ENCODE measurements at regions not wholly inside any gene's neighbourhood (a gene's known extent, or its start where the extent isn't known, plus 50 kb on each side); places are given as distances from the start of the nearest gene placed in this dataset.

DNA sequence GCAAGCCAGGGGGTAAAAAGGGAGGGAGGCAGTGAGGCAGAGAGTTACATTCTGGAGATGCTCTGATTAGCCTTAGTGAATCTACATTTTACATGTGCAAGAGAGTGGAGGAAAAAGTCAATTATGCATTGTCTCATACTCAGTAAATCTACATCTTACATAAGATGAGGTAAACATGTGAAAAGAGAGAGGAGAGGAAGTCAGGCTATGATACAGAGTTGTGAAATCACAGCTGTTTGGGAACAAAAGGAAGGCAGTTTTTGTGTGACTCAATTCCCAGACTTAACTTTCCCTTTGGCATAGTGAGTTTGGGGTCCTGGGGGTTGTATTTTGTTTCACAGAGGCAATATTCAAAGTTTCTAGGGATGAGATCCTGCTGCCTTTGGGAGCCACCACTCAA is 67.8 kb downstream of the GP2 start:
- no peaks in the 10 kb centered on the region for H3K36me3 ChIP-seq (ENCODE audit: insufficient read depth, low read length)
- peaks cover 6% of the 10 kb centered on the region for H3K9me3 ChIP-seq (ENCODE audit: control insufficient read depth, insufficient read depth, low read length)
- no peak overlapping the region for H3K9ac ChIP-seq (ENCODE audit: low read depth, low read length)
- peaks cover 13% of the 10 kb centered on the region for H3K4me1 ChIP-seq (ENCODE audit: insufficient read depth, low read length)

DNA sequence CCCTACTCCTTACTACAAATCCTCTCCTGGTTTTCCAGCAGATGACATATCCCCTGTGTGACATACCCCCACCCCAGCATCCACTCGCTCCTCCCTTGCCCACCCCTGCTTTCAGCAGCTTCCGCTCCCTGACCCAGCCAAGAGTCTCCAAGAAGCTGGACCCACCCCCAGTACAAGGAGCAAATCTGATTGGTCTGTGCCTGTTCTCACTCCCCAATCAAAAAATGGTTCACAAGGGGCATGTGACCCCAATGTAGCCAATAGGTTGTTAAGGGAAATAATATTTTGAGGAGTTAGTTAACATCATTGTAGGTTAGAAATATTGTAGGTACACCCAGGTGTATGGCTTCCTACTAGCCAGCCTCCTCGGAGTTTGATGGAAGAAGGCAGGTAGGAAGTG is 70.1 kb downstream of the GP2 start:
- Histone ChIP-seq H3K9ac (ENCODE audit: low read depth, low read length) (no peak overlapping the region), H3K36me3 (ENCODE audit: insufficient read depth, low read length) (no peaks in the 10 kb centered on the region), H3K9me3 (ENCODE audit: control insufficient read depth, insufficient read depth, low read length) (peaks cover 6% of the 10 kb centered on the region), H3K4me1 (ENCODE audit: insufficient read depth, low read length) (peaks cover 7% of the 10 kb centered on the region; the same call in 1 of the 2 replicates)

DNA sequence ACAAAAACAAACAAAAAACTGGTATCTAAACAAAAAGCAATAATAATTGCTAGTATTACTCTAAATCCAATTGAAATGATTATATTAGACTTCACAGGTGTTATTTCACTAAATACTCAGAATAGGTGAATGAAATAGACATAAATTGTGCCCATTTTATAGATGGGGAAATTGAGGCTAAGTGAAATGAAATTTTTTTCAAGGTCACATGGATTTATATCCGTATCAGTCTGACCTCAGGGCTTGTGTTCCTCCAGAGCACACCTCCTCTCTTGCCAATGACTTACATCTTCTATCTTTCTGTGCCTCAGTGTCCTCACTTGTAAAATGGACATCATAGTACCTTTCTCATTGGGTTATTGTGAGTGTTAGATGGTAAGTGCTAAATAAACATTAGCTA is 72.3 kb downstream of the GP2 start:
- no peaks in the 10 kb centered on the region for H3K36me3 ChIP-seq (ENCODE audit: insufficient read depth, low read length)
- H3K9ac ChIP-seq (ENCODE audit: low read depth, low read length) = no peak overlapping the region
- peaks cover 6% of the 10 kb centered on the region for H3K9me3 ChIP-seq (ENCODE audit: control insufficient read depth, insufficient read depth, low read length)
- H3K4me1 ChIP-seq (ENCODE audit: insufficient read depth, low read length) = peaks cover 7% of the 10 kb centered on the region; the same call in 1 of the 2 replicates

DNA sequence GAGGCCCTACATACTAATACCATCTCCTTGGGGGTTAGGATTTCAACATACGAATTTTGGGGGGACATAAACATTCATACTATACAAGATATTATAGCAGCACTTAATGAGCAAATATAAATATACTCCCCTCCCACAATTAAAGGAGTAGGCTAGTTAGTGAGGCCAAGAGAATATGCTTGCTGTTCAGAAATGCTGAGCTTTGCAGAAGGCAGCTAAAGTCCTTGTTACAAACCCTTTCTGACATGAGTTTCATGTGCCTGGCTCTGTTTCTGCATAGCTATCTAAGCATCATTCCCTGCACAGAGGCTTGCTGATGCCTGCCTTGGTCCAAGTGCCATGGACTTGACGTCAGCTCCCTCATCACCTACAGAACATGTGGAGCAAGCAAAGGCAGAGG is 73.5 kb downstream of the GP2 start:
- H3K36me3 ChIP-seq (ENCODE audit: insufficient read depth, low read length) = no peaks in the 10 kb centered on the region
- peaks cover 7% of the 10 kb centered on the region; the same call in 1 of the 2 replicates for H3K4me1 ChIP-seq (ENCODE audit: insufficient read depth, low read length)
- H3K9ac ChIP-seq (ENCODE audit: low read depth, low read length) = no peak overlapping the region
- peaks cover 3% of the 10 kb centered on the region; the same call in 1 of the 2 replicates for H3K9me3 ChIP-seq (ENCODE audit: control insufficient read depth, insufficient read depth, low read length)

DNA sequence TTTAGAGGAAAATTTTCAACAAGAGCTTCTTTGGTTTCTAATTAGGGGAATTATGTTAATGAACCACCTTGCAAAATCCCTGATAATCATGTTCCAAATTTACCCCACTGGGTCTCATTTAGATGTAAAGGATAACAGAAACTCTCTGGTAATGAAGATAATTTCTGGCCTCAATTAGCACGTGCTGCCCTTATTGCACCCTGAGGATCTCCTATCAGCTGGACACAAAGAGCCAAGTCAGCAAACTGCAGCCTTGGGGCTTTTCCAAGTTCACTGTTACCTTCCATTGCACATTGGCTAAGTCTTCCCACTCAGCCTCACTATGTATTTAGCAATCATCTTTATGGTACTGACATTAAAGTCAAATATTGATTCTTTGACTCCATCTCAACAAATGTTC is 78.1 kb downstream of the GP2 start:
- Histone ChIP-seq H3K36me3 (ENCODE audit: insufficient read depth, low read length) (no peaks in the 10 kb centered on the region), H3K9ac (ENCODE audit: low read depth, low read length) (no peak overlapping the region), H3K9me3 (ENCODE audit: control insufficient read depth, insufficient read depth, low read length) (no peaks in the 10 kb centered on the region), H3K4me1 (ENCODE audit: insufficient read depth, low read length) (peaks cover 3% of the 10 kb centered on the region; the same call in 1 of the 2 replicates)

DNA sequence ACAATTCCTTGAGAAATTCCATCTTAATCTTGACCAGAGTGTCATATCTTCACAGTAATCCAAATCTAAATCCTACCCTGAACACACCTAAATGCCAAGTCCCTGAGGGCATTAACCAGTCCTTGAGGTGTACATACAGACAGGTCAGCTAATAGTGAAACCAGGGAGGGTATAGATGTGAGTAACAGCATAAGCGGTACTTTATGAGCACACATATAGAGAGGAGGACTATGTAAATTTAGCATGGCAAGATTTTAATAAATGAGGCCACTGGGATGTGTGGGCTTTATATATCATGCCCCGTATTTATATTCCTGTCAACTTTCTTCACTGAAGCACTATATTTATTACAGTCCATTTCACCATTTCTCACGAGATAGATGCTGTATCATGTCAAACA is 80.2 kb downstream of the GP2 start:
- H3K9ac ChIP-seq (ENCODE audit: low read depth, low read length) = no peak overlapping the region
- H3K36me3 ChIP-seq (ENCODE audit: insufficient read depth, low read length) = no peaks in the 10 kb centered on the region

DNA sequence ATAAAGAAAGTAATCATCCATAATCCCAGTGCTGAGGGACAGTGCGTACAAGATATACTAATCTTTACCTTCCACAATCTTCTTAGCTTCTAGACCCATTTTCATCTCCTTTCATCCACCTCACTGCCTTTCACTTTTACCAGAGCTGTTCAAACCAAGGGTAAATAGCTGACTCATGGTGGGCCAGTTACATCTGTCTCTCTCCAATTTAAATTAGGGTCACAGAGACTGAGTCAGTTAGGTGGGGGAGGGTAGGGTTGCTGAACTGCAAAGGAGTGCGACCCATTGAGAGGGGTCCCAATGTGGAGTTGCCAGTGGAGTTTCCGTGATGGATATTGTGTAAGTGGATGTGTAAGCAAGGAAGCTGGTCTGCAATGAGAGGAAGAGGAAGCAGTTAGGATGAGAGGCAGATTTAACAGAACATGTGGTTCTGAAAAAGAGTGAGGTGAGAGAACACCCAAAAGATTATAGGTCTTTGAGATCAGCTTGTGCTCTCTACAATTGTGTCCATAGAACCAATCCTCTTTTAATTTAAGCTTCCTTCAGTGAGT is 83.5 kb downstream of the GP2 start:
- H3K4me1 ChIP-seq (ENCODE audit: insufficient read depth, low read length) = peaks cover 17% of the 10 kb centered on the region
- H3K9me3 ChIP-seq (ENCODE audit: control insufficient read depth, insufficient read depth, low read length) = peaks cover 5% of the 10 kb centered on the region; the same call in 1 of the 2 replicates
- H3K36me3 ChIP-seq (ENCODE audit: insufficient read depth, low read length) = no peaks in the 10 kb centered on the region
- H3K9ac ChIP-seq (ENCODE audit: low read depth, low read length) = no peak overlapping the region

More for the DNA sequence above, 80.2 kb downstream of the GP2 start:
- no peaks in the 10 kb centered on the region for H3K9me3 ChIP-seq (ENCODE audit: control insufficient read depth, insufficient read depth, low read length)
- peaks cover 17% of the 10 kb centered on the region for H3K4me1 ChIP-seq (ENCODE audit: insufficient read depth, low read length)

DNA sequence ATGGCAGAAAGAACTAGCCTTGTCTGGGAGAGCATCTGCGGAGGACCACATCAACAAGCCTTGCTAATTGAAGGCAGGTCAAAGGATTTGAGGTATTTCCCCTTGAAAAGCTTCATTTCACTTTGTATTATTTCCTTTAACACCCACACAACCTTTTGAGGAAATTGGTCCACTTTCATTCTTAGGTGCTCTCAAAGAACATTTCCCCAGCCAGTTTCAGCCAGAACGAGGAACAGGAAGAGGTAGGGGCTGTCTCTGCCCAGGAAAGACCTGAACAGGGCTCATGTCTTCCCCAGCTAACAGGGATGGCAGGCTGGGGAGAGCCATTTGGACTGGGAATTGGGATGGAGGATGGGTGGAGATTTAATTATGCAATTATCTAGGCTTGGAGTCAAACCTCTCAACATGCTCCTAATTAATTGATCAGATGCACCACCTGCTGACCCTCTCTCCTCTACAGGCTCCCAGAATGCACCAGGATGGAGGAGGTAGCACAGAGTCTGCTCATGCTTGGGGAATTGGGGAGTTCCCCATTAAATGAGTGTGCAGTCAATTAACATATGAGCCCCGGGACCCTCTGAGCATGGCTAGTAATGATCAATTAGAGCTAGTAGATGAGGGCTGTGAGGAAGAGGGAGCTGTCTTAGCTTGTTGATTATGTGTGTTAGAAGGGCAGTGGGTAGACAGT is 84.6 kb downstream of the GP2 start:
- no peaks in the 10 kb centered on the region for H3K36me3 ChIP-seq (ENCODE audit: insufficient read depth, low read length)
- H3K9me3 ChIP-seq (ENCODE audit: control insufficient read depth, insufficient read depth, low read length) = peaks cover 5% of the 10 kb centered on the region; the same call in 1 of the 2 replicates

DNA sequence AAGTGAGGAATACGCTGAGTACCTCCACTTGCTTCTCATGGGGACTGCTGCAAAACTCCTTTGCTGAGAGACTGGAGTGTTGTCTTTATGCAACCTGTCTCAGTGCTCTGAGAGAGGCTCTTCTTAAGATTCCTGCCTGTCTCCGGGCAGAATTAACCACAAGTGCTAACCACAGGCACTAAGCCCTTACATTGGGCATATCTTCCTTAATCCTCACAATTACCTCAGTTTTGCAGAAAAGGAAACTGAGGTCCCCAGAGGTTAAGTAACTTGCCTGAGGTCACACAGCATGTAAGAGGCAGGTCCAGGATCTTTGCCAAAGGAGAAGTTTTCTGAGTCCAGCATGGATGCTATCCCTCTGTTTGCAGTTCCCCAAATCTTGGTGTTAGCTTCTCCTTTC is 86.0 kb downstream of the GP2 start:
- Histone ChIP-seq H3K4me1 (ENCODE audit: insufficient read depth, low read length) (peaks cover 17% of the 10 kb centered on the region), H3K9ac (ENCODE audit: low read depth, low read length) (no peak overlapping the region), H3K36me3 (ENCODE audit: insufficient read depth, low read length) (no peaks in the 10 kb centered on the region), H3K9me3 (ENCODE audit: control insufficient read depth, insufficient read depth, low read length) (peaks cover 5% of the 10 kb centered on the region; the same call in 1 of the 2 replicates)

More for the DNA sequence above, 84.6 kb downstream of the GP2 start:
- Histone ChIP-seq H3K9ac (ENCODE audit: low read depth, low read length) (no peak overlapping the region), H3K4me1 (ENCODE audit: insufficient read depth, low read length) (peaks cover 17% of the 10 kb centered on the region)

DNA sequence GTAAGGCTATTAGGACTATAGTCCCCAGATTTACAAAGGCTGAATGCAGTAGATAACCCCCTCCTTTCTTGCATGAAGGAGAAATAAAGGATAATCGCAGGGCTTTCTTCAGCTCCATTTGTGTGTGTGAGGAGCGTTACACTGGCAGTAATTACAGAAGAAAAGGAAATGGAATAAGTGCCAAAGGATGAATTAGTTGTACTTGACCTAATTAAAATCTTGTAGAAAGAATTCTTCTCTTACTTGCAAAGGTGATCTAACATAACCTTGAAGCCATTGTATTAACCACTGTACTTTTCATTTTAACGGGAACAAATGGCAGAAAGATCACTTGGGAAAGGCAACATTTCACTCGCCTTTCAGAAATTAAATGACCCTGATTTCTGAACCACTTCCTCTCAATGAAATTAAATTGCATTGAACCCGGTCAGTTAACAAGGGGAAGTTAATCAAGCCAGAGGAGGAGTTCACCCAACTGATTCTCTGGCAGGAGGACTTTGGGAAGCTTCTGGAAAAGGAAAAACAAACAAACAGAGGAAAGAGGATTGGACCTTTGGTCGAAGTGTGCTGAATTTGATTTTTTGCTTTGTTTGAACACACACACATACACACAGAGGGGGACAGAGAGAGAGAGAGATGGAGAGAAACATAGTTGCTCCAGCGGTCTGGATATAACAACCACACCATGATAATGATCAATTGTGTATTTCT is 90.6 kb downstream of the GP2 start:
- Histone ChIP-seq H3K36me3 (ENCODE audit: insufficient read depth, low read length) (no peaks in the 10 kb centered on the region), H3K9ac (ENCODE audit: low read depth, low read length) (no peak overlapping the region), H3K9me3 (ENCODE audit: control insufficient read depth, insufficient read depth, low read length) (peaks cover 5% of the 10 kb centered on the region; the same call in 1 of the 2 replicates), H3K4me1 (ENCODE audit: insufficient read depth, low read length) (no peaks in the 10 kb centered on the region)

DNA sequence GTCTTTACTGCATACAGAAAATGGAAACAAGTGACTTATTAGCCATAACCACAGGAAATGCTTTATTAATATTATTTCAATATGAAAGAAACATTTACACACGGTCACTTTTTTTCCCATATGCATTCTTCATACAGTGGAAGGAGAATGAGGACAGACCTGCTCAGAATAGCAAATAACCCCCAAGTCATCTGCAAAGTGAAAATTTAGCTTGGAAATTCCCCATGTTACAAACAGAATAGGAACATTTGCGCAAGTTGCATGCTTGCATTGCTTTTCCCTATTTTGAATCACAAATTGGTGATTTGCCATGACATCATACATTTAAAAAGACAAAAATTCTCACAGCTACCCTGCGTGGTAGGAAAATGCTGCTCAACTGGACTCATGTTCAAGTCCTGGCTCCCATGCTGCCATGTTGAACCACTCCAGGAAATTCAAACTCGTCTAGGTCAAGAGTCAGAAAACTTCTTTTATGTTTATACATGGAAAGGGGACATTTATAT is 102.0 kb downstream of the GP2 start:
- H3K36me3 ChIP-seq (ENCODE audit: insufficient read depth, low read length) = no peaks in the 10 kb centered on the region
- H3K4me1 ChIP-seq (ENCODE audit: insufficient read depth, low read length) = no peaks in the 10 kb centered on the region
- no peaks in the 10 kb centered on the region; the same call in 1 of the 2 replicates for H3K9me3 ChIP-seq (ENCODE audit: control insufficient read depth, insufficient read depth, low read length)
- no peak overlapping the region for H3K9ac ChIP-seq (ENCODE audit: low read depth, low read length)

DNA sequence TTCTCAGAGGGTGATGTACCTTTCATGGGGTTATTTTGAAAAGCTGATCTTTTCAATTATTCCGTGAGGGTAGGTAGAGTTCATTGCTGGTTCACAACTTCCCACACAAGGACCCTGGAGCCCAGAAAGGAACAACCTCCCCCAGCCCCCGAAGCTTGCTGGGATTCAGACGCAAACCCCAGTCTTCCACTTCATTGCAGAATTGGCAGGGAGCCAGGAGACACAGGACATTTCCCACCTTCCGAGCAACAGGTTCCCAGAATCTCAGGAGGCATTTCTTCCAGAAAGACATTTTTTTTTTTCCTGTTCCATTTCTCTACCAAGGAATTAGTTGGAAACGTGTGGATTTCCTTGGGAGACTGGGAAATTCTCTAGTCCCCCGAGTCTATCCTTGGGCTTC is 106.1 kb downstream of the GP2 start:
- H3K36me3 ChIP-seq (ENCODE audit: insufficient read depth, low read length) = no peaks in the 10 kb centered on the region
- no peak overlapping the region for H3K9ac ChIP-seq (ENCODE audit: low read depth, low read length)
- H3K9me3 ChIP-seq (ENCODE audit: control insufficient read depth, insufficient read depth, low read length) = no peaks in the 10 kb centered on the region; the same call in 1 of the 2 replicates
- no peaks in the 10 kb centered on the region for H3K4me1 ChIP-seq (ENCODE audit: insufficient read depth, low read length)

DNA sequence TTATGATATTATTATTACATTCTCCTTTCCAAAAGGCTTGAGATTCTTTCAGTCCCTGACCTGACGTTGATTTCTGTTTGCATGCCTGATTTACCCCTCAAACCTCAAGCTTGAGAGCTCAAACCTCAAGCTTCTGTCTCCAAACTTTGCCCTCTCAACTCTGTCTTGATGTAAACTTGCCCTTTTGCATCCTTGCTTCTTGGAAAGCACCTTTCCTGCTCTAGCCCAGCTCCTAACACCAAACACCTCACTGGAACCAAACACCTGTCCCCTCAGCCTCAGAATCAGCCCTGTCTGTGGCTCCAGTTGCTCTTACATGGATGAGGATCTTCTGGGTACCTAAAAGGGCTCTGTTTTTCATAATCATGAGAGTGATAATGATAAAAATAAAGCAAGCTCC is 109.2 kb downstream of the GP2 start:
- Histone ChIP-seq H3K4me1 (ENCODE audit: insufficient read depth, low read length) (no peaks in the 10 kb centered on the region), H3K9me3 (ENCODE audit: control insufficient read depth, insufficient read depth, low read length) (no peaks in the 10 kb centered on the region), H3K36me3 (ENCODE audit: insufficient read depth, low read length) (no peaks in the 10 kb centered on the region), H3K9ac (ENCODE audit: low read depth, low read length) (no peak overlapping the region)

DNA sequence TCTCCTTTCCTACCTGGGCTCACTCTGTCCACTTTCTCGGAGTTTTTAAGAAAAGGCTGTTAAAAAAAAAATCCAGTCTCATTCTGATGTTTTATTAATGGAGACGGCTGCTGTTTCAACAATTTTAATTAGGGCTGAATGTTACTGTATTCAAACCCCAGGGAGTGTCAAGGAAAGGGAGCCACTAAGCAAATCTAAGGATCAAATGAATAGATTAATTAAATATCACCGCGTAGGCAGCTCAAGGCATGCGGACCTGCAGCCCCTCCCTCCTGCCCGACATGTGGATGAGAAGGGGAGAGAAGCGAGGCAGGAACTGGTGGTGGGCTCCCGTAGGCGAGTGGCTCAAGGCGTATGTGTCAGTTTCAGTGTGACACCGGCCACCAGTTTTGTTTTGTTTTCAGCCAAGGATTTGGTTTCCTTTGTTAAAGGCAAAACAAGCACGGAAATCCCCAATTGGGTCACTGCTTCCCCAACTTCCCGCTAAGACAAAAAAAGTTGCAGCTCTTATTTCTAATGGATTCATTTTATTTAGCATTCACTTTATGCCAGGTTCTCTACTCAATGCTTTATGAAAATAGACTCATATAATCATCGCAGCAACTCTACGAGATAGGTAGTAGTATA is 110.6 kb downstream of the GP2 start:
- no peaks in the 10 kb centered on the region for H3K36me3 ChIP-seq (ENCODE audit: insufficient read depth, low read length)
- H3K9me3 ChIP-seq (ENCODE audit: control insufficient read depth, insufficient read depth, low read length) = no peaks in the 10 kb centered on the region
- H3K4me1 ChIP-seq (ENCODE audit: insufficient read depth, low read length) = no peaks in the 10 kb centered on the region
- H3K9ac ChIP-seq (ENCODE audit: low read depth, low read length) = no peak overlapping the region
